ENCODE measurements at regions not wholly inside any gene's neighbourhood (a gene's known extent, or its start where the extent isn't known, plus 50 kb on each side); places are given as distances from the start of the nearest gene placed in this dataset.

GRCh38 chr3:176850498-176850897 lies 346.8 kb downstream of the TBL1XR1 start (continued):
- TF ChIP-seq ARID4B (CRISPR knock-in tag; IDR thresholded peaks at IDR 0.05) (no peak), ZNF449 (CRISPR knock-in tag; IDR thresholded peaks at IDR 0.05) (no peak)

- CTCF ChIA-PET (ENCODE audit: low intra/inter-chr PET ratio): interaction anchor here (0.6 kb wide), 1 partner anchor 26 kb away, joined by 3 read pairs; no protein-coding TSS in a partner anchor
- FAIRE-seq: no peak
Measured at GRCh38 chr3:176848431-176849214, 348.7 kb downstream of the TBL1XR1 start.

More at GRCh38 chr3:176848431-176849214, 348.7 kb downstream of the TBL1XR1 start:
- intact Hi-C loops (cut with micrococcal nuclease): no loop called here
- in situ Hi-C loops (cut with MboI): no loop called here
- POLR2A ChIA-PET: no interaction called here
- Histone ChIP-seq H3K79me2 (ENCODE audit: control insufficient read depth, insufficient read depth, low read length) (no peaks in the 10 kb centered on the region), H3K4me3 (no peak overlapping the region), H3K36me3 (ENCODE audit: control insufficient read depth, insufficient read depth, low read length) (no peaks in the 10 kb centered on the region), H3K4me2 (ENCODE audit: insufficient read depth, low read length) (no peak overlapping the region), H3K9ac (ENCODE audit: insufficient read depth in 1 of 2, low read depth in 2 of 2, low read length in 2 of 2) (no peak overlapping the region), H3K27ac (ENCODE audit: extremely low read depth, low read depth, low read length) (no peak overlapping the region), H4K20me1 (replicated peaks; ENCODE audit: control insufficient read depth, insufficient read depth, low read length) (no peaks in the 10 kb centered on the region), H3K9me1 (ENCODE audit: control insufficient read depth, insufficient read depth, low read length) (no peaks in the 10 kb centered on the region), H2AFZ (ENCODE audit: low read depth, low read length) (no peak overlapping the region), H3K4me1 (replicated peaks in 1 of 2; ENCODE audit: control insufficient read depth in 2 of 2, insufficient read depth in 2 of 2, low read length in 2 of 2) (no peaks in the 10 kb centered on the region), H3K9me3 (replicated peaks; ENCODE audit: control insufficient read depth, insufficient read depth, low read depth, low read length) (no peaks in the 10 kb centered on the region), H3K27me3 (ENCODE audit: control insufficient read depth in 2 of 2, insufficient read depth in 2 of 2, low read length in 2 of 2) (no peaks in the 10 kb centered on the region)
- DNase-seq (ENCODE audit: extremely low read depth in 1 of 4, low spot score in 3 of 4) (no peak), ATAC-seq (no peak)
- no TSS peak for BruUV-seq (replicated peaks)
- WGBS (ENCODE audit: insufficient coverage, low coverage, missing lambda C conversion rate): 0% methylated on average over 4 of the region's 4 CpGs
- no peak for TF ChIP-seq HDGF (IDR thresholded peaks at IDR 0.05)
- no peak for TF ChIP-seq HMG20A (CRISPR knock-in tag; conservative IDR thresholded peaks at IDR 0.05)
- TF ChIP-seq ELF4 (CRISPR knock-in tag; IDR thresholded peaks at IDR 0.05): no peak
- TF ChIP-seq MTF1 (CRISPR knock-in tag; IDR thresholded peaks at IDR 0.05; ENCODE audit: borderline replicate concordance): no peak
- TF ChIP-seq NFIX (CRISPR knock-in tag; IDR thresholded peaks at IDR 0.05; ENCODE audit: low read depth): no peak
- TF ChIP-seq PTRF (tag; IDR thresholded peaks at IDR 0.05): no peak

Data from K562 (cell line).